HG03565 (cell line): ENCODE measurements at regions not wholly inside any gene's neighbourhood (a gene's known extent, or its start where the extent isn't known, plus 50 kb on each side); places are given as distances from the start of the nearest gene placed in this dataset.

Experiments
- ATAC-seq: cut with Tn5 transposase; IDR thresholded peaks from one replicate; pipeline ENCODE4 v1.9.1; 2021; ENCODE audit warnings: mild to moderate bottlenecking, moderate library complexity; ENCODE audit not compliant: unreplicated experiment

DNA sequence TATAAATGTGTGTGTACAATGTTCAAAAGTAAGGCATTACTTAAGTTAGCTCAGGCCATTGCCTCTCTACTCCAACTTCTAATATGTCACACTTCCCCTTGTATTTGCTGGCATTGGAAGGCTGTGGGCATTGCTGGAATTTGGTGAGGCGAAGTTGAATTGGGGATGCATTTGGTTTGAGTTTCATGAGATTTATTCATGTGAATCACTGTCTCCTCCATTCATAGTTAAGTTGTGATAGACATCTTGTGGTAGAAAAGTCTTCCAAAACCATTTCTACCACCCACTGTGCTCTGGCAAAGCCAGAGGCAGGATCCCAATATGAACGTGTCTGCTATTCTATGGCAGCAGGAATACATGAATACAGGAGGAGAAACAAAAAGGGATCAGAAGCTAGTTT, 397.8 kb upstream of the USP24 start:
- ATAC-seq: no peak

DNA sequence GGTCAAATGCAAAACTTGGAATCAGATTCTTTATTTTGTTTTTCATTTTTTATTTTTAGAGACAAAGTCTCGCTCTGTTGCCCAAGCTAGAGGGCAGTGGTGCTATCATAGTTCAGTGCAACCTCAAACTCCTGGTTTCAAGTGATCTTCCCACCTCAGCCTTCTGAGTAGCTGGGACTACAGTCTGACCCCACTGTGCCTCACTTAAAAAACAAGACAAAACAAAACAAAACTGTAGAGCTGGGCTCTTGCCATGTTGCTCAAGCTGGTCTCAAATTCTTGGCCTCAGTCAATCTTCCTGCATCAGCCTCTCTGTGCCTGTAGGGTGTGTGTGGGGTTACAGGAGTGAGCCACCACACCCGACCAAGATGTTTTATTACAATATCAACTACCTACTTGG, 396.0 kb upstream of the USP24 start:
- ATAC-seq: no peak

DNA sequence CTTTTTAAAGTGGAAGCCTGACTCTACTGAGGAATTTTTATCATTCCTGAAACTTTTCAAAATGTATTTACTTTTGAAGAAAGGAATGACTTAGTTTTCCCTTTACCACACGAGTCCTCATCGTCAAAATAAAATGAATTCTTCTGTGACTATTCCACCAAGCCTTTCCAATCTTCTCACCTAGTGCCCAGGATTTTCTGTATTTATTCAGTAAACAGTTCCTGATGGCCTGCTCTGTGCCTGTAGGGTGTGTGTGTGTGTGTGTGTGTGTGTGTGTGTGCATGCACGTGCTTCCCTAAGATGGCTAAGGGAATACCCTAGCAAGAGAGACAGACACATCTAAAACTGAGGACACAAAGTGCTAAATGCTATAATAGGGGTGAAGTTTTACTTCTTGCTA, 395.0 kb upstream of the USP24 start:
- ATAC-seq: no peak

DNA sequence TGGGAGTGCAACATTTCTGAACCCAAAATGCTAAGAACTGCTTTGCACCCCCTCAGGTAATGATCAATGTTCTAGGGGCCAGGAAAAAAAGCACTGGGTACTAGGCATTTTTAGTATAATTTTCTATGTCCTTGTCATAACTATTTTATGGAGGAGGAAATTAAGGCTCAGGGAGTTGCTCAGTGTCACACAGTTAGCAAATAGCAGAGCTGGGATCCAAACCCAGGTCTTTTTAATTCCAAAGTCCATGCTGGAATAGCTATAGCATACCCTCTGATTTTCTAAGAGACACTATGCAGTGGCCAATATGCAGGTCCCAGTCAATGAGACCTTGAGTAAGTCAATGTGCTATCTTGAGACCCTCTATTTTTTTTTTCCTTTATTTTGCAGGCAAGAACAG, 394.5 kb upstream of the USP24 start:
- no peak for ATAC-seq

DNA sequence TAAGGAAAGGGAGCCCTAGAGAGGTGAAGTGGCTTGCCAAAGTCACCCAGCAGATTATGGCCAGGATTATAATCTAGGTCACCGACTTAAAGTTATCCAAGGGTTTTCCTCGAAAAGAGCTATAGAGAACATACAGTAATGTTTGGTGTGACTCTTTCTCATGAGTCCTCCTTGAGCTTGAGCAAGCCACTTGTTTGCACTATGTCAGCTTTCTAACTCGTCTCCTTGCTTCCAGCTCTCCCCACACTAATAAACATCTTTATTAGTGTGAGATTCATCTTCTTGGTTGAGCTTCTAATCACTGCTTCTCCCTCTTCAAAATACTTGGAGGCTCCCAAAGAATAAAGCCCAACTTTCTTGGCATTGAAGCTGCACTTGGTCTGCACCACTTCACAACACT, 390.0 kb upstream of the USP24 start:
- no peak for ATAC-seq

DNA sequence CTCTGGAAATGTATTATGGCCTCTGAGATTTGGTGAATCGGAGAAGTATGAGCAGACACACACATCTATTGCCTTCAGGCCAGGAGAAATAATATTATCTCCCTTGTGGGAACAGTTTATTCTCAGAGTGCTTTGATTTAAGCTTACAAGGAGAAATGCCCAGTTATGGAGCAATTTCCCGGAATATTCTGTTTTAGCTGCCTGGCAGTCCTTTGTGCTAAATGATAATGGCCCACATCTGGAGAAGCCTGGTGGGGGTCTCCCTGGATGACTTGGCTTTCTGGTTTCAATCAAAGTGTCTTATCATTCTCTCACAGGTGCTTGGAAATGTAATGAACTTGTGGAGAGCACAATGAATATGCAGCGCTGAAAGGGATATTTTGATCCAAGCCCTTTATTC, 389.6 kb upstream of the USP24 start:
- no peak for ATAC-seq

DNA sequence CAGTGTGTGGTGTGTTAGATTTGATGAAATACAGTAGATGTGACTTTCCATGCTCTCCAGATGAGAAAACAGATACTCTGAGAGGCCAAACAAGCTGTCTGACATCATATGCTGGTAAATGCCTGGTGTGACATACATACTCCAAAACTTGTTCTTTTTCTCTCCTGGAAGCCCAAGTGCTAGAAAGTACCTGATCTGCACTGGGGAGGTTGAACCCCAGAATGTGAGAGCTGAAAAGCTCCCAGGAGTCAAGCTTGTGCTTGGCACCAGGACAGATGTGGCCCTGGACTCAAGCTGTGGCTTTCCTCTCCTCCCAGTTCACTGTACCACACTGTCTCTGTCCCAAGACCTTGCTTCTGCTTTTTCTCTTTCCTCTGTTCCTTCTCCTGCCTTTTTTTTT, 389.0 kb upstream of the USP24 start:
- no peak for ATAC-seq

DNA sequence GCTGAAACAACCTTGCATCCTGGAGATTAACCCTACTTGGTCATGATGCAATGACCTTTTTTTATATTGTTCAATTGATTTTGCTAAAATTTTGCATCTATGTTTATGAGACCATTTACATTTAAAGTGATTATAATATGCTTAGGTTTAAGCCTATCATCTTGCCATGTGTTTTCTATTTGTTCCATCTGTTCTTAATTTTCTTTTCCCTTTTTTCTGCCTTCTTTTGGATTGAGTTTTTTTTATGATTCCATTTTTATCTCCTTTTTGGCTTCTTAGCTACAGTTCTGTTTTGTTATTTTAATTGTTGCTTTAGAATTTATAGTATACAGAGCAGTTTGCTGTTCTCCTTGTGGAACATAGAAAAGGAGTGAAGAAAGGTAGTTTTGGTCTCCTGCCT, 385.1 kb upstream of the USP24 start:
- no peak for ATAC-seq

DNA sequence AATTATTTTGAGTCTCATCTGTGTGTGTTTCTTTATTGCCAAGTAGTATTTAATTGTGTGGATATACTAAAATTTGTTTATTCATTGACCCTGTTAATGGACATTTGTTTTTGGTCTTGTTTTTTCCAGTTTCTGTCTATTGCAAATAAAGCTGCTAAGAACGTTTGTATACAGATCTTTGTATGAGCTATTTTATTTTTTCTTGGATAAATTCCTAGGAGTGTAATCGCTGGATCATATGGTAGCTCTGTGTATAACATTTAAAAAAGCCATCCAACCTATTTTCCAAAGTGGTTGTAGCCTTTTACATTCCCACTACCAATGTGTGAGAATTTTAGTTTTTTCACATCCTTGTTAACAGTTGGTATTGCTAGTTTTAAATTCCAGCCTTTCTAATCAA, 382.7 kb upstream of the USP24 start:
- ATAC-seq: no peak

DNA sequence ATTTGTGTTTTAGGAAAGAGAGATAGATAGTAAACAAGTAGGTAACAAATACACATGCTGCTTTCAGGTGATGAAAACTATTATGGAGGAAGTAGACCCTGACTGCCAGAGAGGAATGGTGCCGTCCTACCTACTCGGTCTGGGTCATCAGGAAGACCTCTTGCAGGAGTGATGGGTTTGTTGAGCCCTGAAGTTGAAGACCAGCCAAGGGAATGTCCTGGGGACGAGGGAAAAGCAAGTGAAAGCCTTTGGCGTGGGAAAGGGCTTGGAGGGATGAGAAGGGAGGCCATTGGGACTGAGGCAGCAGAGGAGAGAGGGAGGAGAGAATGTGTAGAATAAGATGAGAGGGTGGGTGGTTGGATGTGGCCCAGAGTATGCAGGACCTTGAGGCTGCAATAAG, 379.5 kb upstream of the USP24 start:
- ATAC-seq: no peak

DNA sequence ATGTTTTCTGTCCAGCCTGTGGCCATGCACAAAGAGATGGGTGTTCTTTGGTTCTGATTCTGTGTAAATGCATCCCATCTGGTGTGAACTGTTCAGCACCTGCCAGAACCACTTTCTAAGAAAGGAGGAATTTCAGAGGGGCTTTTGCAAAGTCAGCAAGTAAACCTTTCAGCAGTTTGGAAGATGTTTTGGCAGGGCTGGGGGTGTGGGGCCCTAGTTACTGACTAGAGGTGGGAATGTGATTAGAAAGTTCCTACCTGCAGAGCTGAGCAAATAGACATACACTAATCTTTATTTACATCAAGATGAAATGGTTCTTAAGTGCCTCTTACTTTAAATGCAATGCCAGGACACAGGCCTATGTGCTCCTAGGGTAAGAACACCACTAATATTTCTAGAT, 378.1 kb upstream of the USP24 start:
- ATAC-seq: no peak

DNA sequence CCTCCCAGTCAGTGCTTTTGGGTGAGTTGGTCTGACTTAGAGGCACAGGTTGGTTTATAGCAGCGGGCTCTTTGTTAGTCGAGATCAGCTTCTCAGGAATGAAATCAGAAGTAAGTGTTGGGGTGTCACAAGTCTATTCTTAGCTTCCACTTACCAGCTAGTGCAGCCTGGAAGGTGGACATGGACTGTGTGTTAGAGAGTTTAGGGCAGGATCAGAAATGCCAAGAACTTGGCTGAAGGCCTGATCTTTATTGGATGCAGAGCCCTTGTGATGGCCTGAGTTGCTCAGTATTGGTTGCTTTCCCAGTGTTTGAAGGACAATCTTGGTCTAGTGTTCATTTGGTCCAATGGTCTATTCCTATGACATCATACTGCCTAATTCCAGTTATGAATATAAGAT, 377.0 kb upstream of the USP24 start:
- no peak for ATAC-seq

DNA sequence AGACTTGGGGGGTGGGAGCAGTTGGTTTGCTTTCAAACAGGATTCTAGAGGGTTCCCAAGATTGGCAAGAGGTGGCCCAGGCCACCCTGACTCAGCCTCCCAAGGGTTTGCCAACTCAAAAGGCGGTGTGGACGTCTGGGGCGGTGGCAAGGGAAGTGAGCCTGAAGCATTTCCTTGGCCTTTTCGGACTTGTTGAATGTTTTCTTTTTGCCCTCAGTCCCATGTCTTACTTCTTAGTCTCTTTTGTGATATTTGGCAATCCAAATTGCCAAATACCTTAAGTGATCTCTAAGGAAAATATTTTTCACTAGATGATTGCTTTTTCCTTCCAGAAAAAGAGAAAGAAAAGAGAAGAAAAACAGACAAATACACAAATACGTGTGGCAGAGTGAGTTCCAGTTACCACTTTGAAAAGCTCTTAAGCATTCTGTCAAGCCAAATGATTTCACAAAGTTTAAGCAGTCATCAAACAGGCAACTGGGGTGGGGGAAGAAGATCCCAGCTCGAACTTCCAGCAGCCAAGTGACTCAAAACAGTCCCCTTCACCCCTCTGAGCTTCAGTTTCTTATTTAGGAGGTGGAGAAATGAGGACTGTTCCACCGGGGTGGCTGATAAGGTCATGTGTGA, 374.6 kb upstream of the USP24 start:
- no peak for ATAC-seq

DNA sequence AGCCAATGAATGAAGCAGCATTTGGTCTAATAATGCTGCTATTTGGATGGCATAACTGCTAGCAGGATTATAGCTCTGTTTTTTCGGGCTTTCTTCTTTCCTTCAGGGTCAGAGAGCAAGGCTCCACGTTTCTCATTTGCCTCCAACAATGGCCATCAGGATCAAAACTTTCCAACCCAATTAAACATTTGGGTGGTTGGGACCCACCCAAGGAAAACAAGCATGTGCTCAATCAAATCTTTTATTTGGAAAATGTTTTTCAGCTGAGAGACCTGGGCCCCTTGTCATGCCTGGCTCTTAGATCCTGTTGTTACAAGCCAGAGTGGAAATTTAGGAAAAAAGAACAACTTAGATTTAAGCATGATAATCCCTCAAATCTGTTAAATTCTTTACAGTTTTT, 373.1 kb upstream of the USP24 start:
- no peak for ATAC-seq

DNA sequence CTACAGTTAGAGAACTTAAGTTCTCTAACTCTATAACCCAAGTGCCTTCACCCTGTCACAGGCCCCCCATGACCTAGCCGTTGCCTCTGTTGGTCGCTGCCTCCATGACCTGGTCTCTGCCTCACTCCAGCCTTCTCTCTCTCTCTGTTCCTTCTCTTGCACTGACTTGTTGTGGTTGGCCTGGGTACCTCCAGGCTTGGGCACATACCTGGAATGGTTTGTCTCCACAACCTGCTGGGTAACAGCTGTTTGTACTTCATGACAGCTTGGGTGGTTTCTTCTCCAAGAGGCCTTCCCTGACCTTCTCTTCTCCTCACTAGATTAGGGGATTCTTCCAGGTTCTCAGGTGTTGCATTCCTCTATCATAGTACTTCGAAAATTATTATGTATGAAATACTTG, 371.6 kb upstream of the USP24 start:
- ATAC-seq: no peak

DNA sequence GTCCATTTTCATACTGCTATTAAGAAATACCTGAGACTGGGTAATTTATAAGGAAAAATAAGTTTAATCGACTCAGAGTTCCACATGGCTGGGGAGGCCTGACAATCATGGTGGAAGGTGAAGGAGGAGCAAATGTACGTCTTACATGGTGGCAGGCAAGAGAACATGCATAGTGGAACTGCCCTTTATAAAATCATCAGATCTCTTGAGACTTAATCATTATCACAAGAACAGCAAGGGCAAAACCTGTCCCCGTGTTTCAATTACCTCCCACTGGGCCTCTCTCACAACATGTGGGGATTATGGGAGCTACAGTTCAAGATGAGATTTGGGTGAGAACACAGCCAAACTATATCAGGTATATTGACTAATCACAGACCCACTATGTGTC, 370.2 kb upstream of the USP24 start:
- no peak for ATAC-seq

DNA sequence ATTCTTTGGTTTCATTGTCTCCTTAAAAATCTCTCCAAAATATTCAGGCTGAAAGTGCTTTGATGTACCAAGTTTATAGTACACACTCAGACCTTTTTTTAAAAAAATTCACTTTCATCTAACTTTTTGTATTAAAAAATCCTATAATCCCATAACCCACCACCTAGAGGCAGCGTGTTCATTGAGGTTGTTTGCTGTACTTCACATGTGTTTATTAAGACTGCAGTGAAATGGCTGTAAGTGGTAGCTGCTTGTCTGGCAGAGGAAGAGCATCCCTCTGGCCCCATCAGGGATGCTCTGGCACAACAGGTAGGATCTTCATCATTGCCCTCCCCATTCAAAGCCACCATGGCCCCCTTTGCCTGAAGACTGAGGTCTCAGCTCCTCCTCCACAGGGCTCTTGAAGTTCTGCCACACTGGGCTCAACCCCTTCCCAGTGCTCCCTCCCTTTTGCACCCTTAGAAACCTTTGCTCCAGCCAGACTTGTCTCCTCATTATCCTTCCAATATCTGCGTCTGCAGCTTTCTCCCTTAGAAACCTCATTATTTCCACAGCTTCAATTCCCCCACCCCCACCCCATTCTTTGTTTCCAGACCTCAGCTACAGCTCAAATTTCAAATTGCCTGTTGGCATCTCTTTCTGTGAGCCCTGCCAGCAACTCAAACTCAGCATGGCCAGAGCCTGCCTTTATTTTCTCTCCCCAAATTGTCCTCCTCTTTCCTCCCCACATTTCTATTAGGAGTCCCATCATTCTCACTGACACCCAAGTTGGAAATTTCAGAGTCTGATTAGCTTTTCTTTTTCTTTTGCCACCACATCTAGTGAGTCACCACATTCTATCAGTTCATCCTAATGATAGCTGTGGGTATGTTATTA, 369.6 kb upstream of the USP24 start:
- ATAC-seq: no peak

DNA sequence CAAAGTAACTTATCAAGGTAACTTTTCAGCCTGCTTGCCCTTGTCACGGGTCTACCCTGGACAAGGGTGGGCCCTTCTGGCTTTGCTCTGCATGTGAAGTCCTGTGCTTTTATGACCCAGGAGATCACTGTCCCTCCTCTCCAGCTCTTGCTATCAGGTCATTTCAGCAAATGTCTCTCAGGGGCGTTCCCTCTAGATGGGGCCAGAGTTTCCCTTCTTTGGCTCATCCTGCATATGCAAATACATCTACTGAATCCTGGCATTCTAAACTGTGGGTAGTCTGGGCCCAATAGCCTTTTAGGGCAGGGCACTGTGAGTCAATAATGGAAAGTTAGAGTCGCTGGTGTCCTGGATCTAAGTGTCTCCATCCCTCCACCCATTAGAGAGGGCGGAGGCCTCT, 366.9 kb upstream of the USP24 start:
- ATAC-seq: no peak

DNA sequence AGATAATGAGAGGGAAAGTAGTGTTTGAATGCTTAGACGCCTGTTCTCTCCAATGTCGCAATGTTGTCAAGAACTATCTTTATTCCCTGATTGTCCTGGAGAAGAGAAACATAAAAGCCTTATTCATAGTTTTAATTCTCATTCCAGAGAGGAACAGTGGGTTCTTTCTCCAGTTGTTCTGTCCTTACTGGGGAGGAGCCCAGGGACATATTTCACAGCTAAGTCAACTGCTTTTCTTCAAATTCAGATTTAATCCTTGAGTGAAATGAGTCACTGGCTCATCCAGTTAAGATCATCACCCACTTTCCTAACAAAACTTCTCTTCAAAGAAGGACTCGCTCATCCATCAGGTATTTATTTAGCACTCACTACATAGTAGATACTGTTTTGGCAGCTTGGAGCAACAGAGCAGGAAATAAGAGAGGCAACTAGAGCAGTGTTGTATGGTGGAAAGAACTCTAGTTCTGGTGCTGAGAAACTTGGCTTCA, 365.7 kb upstream of the USP24 start:
- ATAC-seq: no peak

DNA sequence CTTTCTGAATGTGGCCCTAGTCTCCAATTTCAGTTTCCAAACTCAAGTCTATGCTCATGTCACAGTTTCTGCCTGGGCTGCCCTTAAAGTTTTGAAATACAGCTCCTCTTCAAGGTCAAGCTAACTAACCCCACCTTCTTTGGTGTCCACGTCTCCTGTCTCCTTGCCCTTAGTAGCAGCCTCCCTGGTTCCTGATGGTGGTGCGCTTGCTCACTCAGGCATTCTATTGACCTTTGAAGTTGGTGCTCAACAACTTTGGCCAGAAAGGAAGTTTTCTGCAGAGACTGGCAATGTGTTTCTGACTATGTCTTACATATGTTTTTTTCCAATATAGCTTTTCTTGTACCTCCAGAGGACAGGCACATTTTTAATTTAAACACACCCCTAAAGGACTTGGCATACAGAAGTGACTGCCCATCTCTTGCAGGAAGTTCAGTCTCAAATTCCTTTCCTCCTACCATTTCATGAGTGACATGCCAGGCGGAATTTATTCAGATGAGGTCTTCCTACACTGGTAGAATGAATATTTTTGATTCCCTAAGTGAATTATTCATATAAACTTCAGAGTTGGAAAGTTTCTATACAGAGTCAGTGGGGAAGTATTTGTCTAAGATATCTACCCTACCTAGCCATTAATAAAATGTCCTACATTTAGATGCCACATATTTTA, 364.3 kb upstream of the USP24 start:
- no peak for ATAC-seq

DNA sequence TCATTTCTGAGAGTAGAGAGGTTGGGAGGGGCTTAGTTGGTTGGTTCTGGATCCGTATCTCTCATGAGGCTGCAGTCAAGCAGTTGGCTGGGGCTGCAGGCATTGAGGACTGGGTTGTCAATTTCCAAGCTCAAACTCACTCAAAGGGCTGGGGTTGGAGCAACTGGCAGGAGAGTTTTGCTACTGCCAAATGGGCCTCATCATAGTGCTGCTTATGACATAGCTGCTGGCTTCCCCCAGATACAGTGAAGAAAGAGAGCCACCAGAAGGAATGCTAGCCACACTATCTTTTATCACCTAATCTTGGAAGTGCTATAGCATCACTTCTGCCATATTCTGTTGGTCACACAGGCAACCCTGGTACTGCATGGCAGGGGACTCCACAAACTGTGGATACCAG, 363.5 kb upstream of the USP24 start:
- no peak for ATAC-seq
